Inferior parietal cortex (tissue), 1 donor: ENCODE measurements at regions not wholly inside any gene's neighbourhood (a gene's known extent, or its start where the extent isn't known, plus 50 kb on each side); places are given as distances from the start of the nearest gene placed in this dataset.
"Not testable (repeated sequence)": the region's sequence is repeated elsewhere in the genome, so short reads cannot be mapped to it uniquely, and the experiment has no call there.

Experiments used
- DNase-seq: peaks from one replicate; pipeline ENCODE4 v3.0.0-alpha.2; 2016; ENCODE audit errors: extremely low spot score

GRCh38 chr10:61047788-61048560 lies 104.0 kb upstream of the RHOBTB1 start:
- no peak for DNase-seq

GRCh38 chr10:61047081-61047480 lies 103.1 kb upstream of the RHOBTB1 start:
- no peak for DNase-seq

GRCh38 chr10:61045480-61045879 lies 101.5 kb upstream of the RHOBTB1 start:
- not testable (repeated sequence) for DNase-seq

- DNase-seq, result no peak
These were observed 98.5 kb upstream of the RHOBTB1 start for GRCh38 chr10:61042533-61042932.

- no peak for DNase-seq
These were observed 96.5 kb upstream of the RHOBTB1 start for GRCh38 chr10:61040399-61041016.

- DNase-seq, result no peak
These were observed 95.9 kb upstream of the RHOBTB1 start for GRCh38 chr10:61039868-61040267.

GRCh38 chr10:61037261-61037830 lies 93.4 kb upstream of the RHOBTB1 start:
- not testable (repeated sequence) for DNase-seq

- DNase-seq, result not testable (repeated sequence)
These were observed 92.2 kb upstream of the RHOBTB1 start for GRCh38 chr10:61036148-61036547.

- no peak for DNase-seq
These were observed 87.4 kb upstream of the RHOBTB1 start for GRCh38 chr10:61031341-61031740.

- no peak for DNase-seq
These were observed 85.4 kb upstream of the RHOBTB1 start for GRCh38 chr10:61029411-61029810.

GRCh38 chr10:61028861-61029361 lies 84.9 kb upstream of the RHOBTB1 start:
- no peak for DNase-seq

GRCh38 chr10:61024856-61025201 lies 80.8 kb upstream of the RHOBTB1 start:
- no peak for DNase-seq

- DNase-seq, result no peak
These were observed 80.3 kb upstream of the RHOBTB1 start for GRCh38 chr10:61024151-61024855.

GRCh38 chr10:61023053-61023452 lies 79.1 kb upstream of the RHOBTB1 start:
- no peak for DNase-seq

- DNase-seq, result peak; percentile 55
These were observed 77.9 kb upstream of the RHOBTB1 start for GRCh38 chr10:61021926-61022325.

GRCh38 chr10:61020420-61021158 lies 76.6 kb upstream of the RHOBTB1 start:
- DNase-seq, result no peak

GRCh38 chr10:61018146-61018545 lies 74.2 kb upstream of the RHOBTB1 start:
- no peak for DNase-seq

GRCh38 chr10:61016630-61017029 lies 72.6 kb upstream of the RHOBTB1 start:
- DNase-seq, result no peak

GRCh38 chr10:61016007-61016406 lies 72.0 kb upstream of the RHOBTB1 start:
- DNase-seq, result no peak

GRCh38 chr10:61010863-61011262 lies 66.9 kb upstream of the RHOBTB1 start:
- no peak for DNase-seq

- not testable (repeated sequence) for DNase-seq
These were observed 59.1 kb upstream of the RHOBTB1 start for GRCh38 chr10:61003069-61003468.

GRCh38 chr10:61001731-61002122 lies 57.7 kb upstream of the RHOBTB1 start:
- DNase-seq, result no peak
